ENCODE measurements at regions not wholly inside any gene's neighbourhood (a gene's known extent, or its start where the extent isn't known, plus 50 kb on each side); places are given as distances from the start of the nearest gene placed in this dataset.

GRCh38 chr5:144771802-144772201, 601.1 kb downstream of the KCTD16 start:
- no peak for DNase-seq (ENCODE audit: low spot score)
- no peak overlapping the region for H2AFZ ChIP-seq (ENCODE audit: low read length)
- no peak for FAIRE-seq
- POLR2A ChIA-PET, result no interaction called here
- CTCF ChIA-PET (ENCODE audit: low intra/inter-chr PET ratio, low total read pairs), result no interaction called here
- no peak for ATAC-seq
- no peak overlapping the region for H3K9ac ChIP-seq (ENCODE audit: insufficient read depth, low read depth, low read length)
- intact Hi-C loops (cut with micrococcal nuclease; ENCODE audit: unreplicated experiment), result no loop called here
- no TSS peak for BruUV-seq (replicated peaks)
- no peak overlapping the region for H3K27ac ChIP-seq (ENCODE audit: extremely low read length, insufficient read depth, low read length)
- in situ Hi-C loops (cut with HindIII; ENCODE audit: extremely low pct_ligation_motif_present, low pct_unique_long_range_greater_than_20kb), result no loop called here
- no peak overlapping the region for H3K4me3 ChIP-seq (replicated peaks in 1 of 3; ENCODE audit: insufficient read depth in 1 of 3, low read depth in 2 of 3, low read length in 3 of 3)
- H4K20me1 ChIP-seq (ENCODE audit: insufficient read depth, low read length), result no peaks in the 10 kb centered on the region
- H3K9me3 ChIP-seq (ENCODE audit: low read length), result no peaks in the 10 kb centered on the region
- H3K4me2 ChIP-seq (ENCODE audit: low read depth, low read length), result no peak overlapping the region
- no peaks in the 10 kb centered on the region for H3K4me1 ChIP-seq (ENCODE audit: insufficient read depth, low read length)
- WGBS (ENCODE audit: low lambda C conversion rate), result 0% methylated on average over 2 of the region's 2 CpGs
- no peak for TF ChIP-seq ARHGAP35 (CRISPR knock-in tag; IDR thresholded peaks at IDR 0.05; ENCODE audit: borderline replicate concordance)
- no peak for TF ChIP-seq REXO4 (CRISPR knock-in tag; IDR thresholded peaks at IDR 0.05; ENCODE audit: borderline replicate concordance)
- no peak for TF ChIP-seq SIX1 (CRISPR knock-in tag; IDR thresholded peaks at IDR 0.05; ENCODE audit: borderline replicate concordance)
- no peak for TF ChIP-seq TFE3 (CRISPR knock-in tag; IDR thresholded peaks at IDR 0.05)
- no peak for TF ChIP-seq CCAR2 (optimal IDR thresholded peaks at IDR 0.05; ENCODE audit: low read depth, low read length)
- TF ChIP-seq ZC3H13 (CRISPR knock-in tag; IDR thresholded peaks at IDR 0.05), result no peak
- no peak for TF ChIP-seq ZNF510 (CRISPR knock-in tag; IDR thresholded peaks at IDR 0.05; ENCODE audit: low read depth)
- no peak for TF ChIP-seq TFAP4 (IDR thresholded peaks at IDR 0.05; ENCODE audit: borderline replicate concordance, low read depth)
- no peak for TF ChIP-seq SOX13 (IDR thresholded peaks at IDR 0.05)
- TF ChIP-seq SOX13 (CRISPR knock-in tag; conservative IDR thresholded peaks at IDR 0.05 in 1 of 2, IDR thresholded peaks at IDR 0.05 in 1 of 2), result no peak
- TF ChIP-seq NR1H2 (CRISPR knock-in tag; IDR thresholded peaks at IDR 0.05; ENCODE audit: borderline replicate concordance, low read depth), result no peak
- no peak for TF ChIP-seq PAXIP1 (CRISPR knock-in tag; conservative IDR thresholded peaks at IDR 0.05)
- no peak for TF ChIP-seq ZNF576 (CRISPR knock-in tag; IDR thresholded peaks at IDR 0.05)
- TF ChIP-seq FOXK1 (CRISPR knock-in tag; IDR thresholded peaks at IDR 0.05; ENCODE audit: borderline replicate concordance, low read depth), result no peak
- no peaks in the 10 kb centered on the region for H3K27me3 ChIP-seq (ENCODE audit: control insufficient read depth in 1 of 2, insufficient read depth in 2 of 2, low read length in 2 of 2)
- H3K79me2 ChIP-seq (ENCODE audit: insufficient read depth, low read length), result no peaks in the 10 kb centered on the region
- H3K36me3 ChIP-seq (replicated peaks in 1 of 2; ENCODE audit: control insufficient read depth in 1 of 2, insufficient read depth in 2 of 2, low read length in 2 of 2), result no peaks in the 10 kb centered on the region

Data from HepG2 (cell line).